WI38 (cell line): ENCODE measurements at regions not wholly inside any gene's neighbourhood (a gene's known extent, or its start where the extent isn't known, plus 50 kb on each side); places are given as distances from the start of the nearest gene placed in this dataset.

ENCODE experiments used
- H3K4me3 ChIP-seq: 2 replicates; pipeline ENCODE4 v1.5.1; 2011; ENCODE audit warnings: low read depth, mild to moderate bottlenecking, control low read depth, low read length
- CTCF ChIP-seq: IDR thresholded peaks from 2 replicates; pipeline ENCODE4 v1.5.1; 2012; ENCODE audit warnings: low read depth, mild to moderate bottlenecking, control low read depth, low read length

GRCh38 chr2:4486971-4487370, 783.6 kb downstream of the DCDC2C start:
- TF ChIP-seq CTCF = no peak
- H3K4me3 ChIP-seq = no peak overlapping the region

GRCh38 chr2:4499316-4500030, 796.1 kb downstream of the DCDC2C start:
- no peak for TF ChIP-seq CTCF

GRCh38 chr2:4501525-4501924, 798.1 kb downstream of the DCDC2C start:
- no peak overlapping the region for H3K4me3 ChIP-seq
- TF ChIP-seq CTCF = no peak

More at GRCh38 chr2:4499316-4500030, 796.1 kb downstream of the DCDC2C start:
- no peak overlapping the region for H3K4me3 ChIP-seq

- H3K4me3 ChIP-seq = no peak overlapping the region
- TF ChIP-seq CTCF = no peak
Measured at GRCh38 chr2:4502230-4502843, 799.0 kb downstream of the DCDC2C start.

GRCh38 chr2:4507661-4508060, 804.3 kb downstream of the DCDC2C start:
- TF ChIP-seq CTCF = no peak

GRCh38 chr2:4515871-4516761, 812.7 kb downstream of the DCDC2C start:
- TF ChIP-seq CTCF = no peak
- no peak overlapping the region for H3K4me3 ChIP-seq

More at GRCh38 chr2:4507661-4508060, 804.3 kb downstream of the DCDC2C start:
- no peak overlapping the region for H3K4me3 ChIP-seq
